PC-9 (cell line): ENCODE measurements at regions not wholly inside any gene's neighbourhood (a gene's known extent, or its start where the extent isn't known, plus 50 kb on each side); places are given as distances from the start of the nearest gene placed in this dataset.
A peak's percentile ranks its signal among the peaks of the same experiment; 100 is the strongest.

Experiments used
- BruUV-seq: library from RNA; stranded (reverse); fragments of 400-500 nt; replicated peaks from 2 replicates; lab custom pipeline; 2021; lab: Mats Ljungman, UMichigan
- CTCF ChIA-PET: fragments of 300-600 bp; sonication (Branson Sonifier 250); formaldehyde crosslinking; loops from one replicate; lab custom pipeline; 2022; ENCODE audit warnings: antibody characterized with exemption; lab: Charles Lee
- POLR2A ChIA-PET: fragments of 300-600 bp; sonication (Branson Sonifier 250); formaldehyde crosslinking; loops from one replicate; lab custom pipeline; 2022; ENCODE audit warnings: antibody characterized with exemption; ENCODE audit not compliant: unreplicated experiment; lab: Charles Lee
- DNase-seq, 2 experiments: peaks; one replicate each; pipeline versions ENCODE4 v3.0.0 to v3.0.0-alpha.2; 2015 to 2022; ENCODE audit warnings: mixed read lengths in 1 of 2
- H2AFZ ChIP-seq: fragments of 200-600 bp; sonication (generic); 2 replicates; pipeline ENCODE4 v1.8.1; 2017; ENCODE audit warnings: antibody characterized with exemption
- H3F3A ChIP-seq: fragments of 200-600 bp; sonication (generic); 2 replicates; pipeline ENCODE4 v1.8.1; 2017; ENCODE audit warnings: antibody characterized with exemption, mild to moderate bottlenecking, low read depth; ENCODE audit not compliant: insufficient read depth
- H3K27ac ChIP-seq: fragments of 200-600 bp; sonication (generic); 2 replicates; pipeline ENCODE4 v1.6.1; 2016; ENCODE audit warnings: mixed run types
- H3K27me3 ChIP-seq: fragments of 200-600 bp; sonication (generic); 2 replicates; pipeline ENCODE4 v1.6.1; 2016; ENCODE audit warnings: low read depth, mixed run types; ENCODE audit not compliant: insufficient read depth
- H3K36me3 ChIP-seq: fragments of 200-600 bp; sonication (generic); 2 replicates; pipeline ENCODE4 v1.6.1; 2016; ENCODE audit warnings: low read depth, mixed run types
- H3K4me1 ChIP-seq: fragments of 200-600 bp; sonication (generic); replicated peaks from 2 replicates; pipeline ENCODE4 v1.6.1; 2016; ENCODE audit warnings: mixed run types; ENCODE audit not compliant: insufficient read depth
- H3K4me2 ChIP-seq: fragments of 200-600 bp; sonication (generic); 2 replicates; pipeline ENCODE4 v1.6.1; 2017; ENCODE audit warnings: mixed run types
- H3K4me3 ChIP-seq: fragments of 200-600 bp; sonication (generic); 2 replicates; pipeline ENCODE4 v1.6.1; 2016; ENCODE audit warnings: mixed run types
- H3K79me2 ChIP-seq: fragments of 200-600 bp; sonication (generic); 2 replicates; pipeline ENCODE4 v1.6.1; 2017; ENCODE audit warnings: low read depth, mixed run types
- H3K9me2 ChIP-seq: fragments of 200-600 bp; sonication (generic); 2 replicates; pipeline ENCODE4 v1.8.1; 2017; ENCODE audit warnings: mild to moderate bottlenecking; ENCODE audit not compliant: insufficient read depth
- H3K9me3 ChIP-seq: fragments of 200-600 bp; sonication (generic); 2 replicates; pipeline ENCODE4 v1.8.1; 2016; ENCODE audit warnings: low read depth; ENCODE audit not compliant: insufficient read depth
- H4K20me1 ChIP-seq: fragments of 200-600 bp; sonication (generic); 2 replicates; pipeline ENCODE4 v1.8.1; 2017; ENCODE audit not compliant: insufficient read depth
- EZH2 ChIP-seq: fragments of 200-600 bp; sonication (generic); IDR thresholded peaks from 2 replicates; pipeline ENCODE4 v1.8.0; 2017; ENCODE audit warnings: antibody characterized with exemption, low read depth
- intact Hi-C: fragments of 100-400 bp; cut with micrococcal nuclease; formaldehyde crosslinking; loops from one replicate; pipeline ENCODE4 v1.10.0; 2022; ENCODE audit not compliant: unreplicated experiment
- TF ChIP-seq, protein P1 (sequence below): fragments of 200-600 bp; sonication (generic); conservative IDR thresholded peaks from 2 replicates; pipeline ENCODE4 v1.6.1; 2017; ENCODE audit warnings: mixed run types, antibody characterized with exemption, mild to moderate bottlenecking, moderate library complexity

DNA sequence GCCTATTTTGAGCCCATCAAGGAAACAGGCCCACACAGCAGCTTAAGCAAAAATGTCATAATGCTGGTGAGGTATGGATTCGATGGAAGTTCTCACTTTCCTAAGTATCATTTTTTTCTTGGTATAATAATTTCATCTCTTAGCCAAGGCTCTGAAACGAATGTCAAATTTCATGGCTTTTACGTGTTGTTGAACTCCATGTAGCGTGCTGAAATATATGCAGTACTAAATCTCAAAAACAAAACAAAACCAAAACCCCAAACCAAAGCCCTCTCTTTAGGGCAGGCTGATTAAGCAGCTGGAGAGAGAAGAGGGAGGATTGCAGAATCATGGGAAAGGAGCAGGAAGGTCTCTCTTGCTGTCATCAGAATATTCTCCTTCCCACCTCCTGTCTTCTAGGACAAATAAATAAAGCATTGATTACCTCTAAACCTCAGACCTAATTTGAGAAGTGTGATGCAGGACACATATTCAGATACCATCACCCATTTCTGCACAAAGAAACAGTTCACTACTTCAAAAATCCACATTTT, 58.3 kb downstream of the TMEM174 start:
- POLR2A ChIA-PET: no interaction called here
- TF ChIP-seq, protein P1, sequence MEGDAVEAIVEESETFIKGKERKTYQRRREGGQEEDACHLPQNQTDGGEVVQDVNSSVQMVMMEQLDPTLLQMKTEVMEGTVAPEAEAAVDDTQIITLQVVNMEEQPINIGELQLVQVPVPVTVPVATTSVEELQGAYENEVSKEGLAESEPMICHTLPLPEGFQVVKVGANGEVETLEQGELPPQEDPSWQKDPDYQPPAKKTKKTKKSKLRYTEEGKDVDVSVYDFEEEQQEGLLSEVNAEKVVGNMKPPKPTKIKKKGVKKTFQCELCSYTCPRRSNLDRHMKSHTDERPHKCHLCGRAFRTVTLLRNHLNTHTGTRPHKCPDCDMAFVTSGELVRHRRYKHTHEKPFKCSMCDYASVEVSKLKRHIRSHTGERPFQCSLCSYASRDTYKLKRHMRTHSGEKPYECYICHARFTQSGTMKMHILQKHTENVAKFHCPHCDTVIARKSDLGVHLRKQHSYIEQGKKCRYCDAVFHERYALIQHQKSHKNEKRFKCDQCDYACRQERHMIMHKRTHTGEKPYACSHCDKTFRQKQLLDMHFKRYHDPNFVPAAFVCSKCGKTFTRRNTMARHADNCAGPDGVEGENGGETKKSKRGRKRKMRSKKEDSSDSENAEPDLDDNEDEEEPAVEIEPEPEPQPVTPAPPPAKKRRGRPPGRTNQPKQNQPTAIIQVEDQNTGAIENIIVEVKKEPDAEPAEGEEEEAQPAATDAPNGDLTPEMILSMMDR: no peak
- no peak for TF ChIP-seq EZH2
- CTCF ChIA-PET: no interaction called here

DNA sequence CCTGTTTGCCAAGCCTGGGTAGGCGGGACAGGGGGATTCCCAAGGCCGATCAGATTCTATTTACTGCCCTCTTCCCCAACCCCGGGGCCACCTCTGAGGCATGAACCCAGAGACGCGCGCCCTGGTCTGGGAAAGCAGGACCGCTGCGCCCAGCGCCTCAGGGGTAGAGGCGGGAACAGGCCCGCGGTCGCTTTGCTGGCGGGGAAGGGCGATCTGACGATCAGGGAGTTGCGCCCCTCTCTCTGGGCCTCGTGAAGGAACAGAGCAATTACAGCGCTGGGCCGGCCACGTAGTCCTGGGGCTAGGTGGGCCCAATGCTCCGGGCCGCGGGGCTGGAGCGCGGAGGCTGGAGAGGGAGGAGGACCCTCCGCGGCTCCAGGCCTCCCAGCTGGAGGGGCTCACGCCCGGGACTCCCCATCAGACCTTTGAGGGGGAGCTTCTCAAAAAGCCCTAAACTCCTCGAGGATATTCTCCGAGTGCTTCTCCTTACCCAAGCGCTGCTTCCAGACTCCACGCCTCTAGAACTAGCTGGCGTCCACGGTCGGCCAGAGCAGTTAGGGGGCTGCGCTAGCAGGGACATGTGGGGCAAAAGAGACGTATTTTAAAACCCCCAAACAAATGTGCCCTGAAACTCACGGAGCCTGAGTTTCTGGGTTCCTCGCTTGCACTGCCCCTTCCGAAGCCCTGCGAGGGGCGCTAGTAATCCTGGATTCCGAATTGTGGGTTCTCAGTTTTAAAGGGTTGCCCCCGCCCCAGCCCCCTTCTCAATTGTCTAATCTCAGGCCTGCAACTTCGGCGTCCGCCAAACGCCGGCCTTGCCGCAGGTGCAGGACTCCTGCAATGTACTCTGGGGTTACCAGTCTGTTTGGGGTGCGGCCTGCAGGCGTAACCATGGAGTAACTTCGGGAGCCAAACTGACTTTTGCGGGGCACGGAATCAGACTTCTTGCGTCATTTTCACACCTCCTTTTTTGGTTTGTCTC, 57.6 kb downstream of the TMEM174 start:
- no TSS peak for BruUV-seq
- ChIA-PET CTCF (no interaction called here), POLR2A (interaction anchor here (0.6 kb wide), 1 partner anchor 911 kb away, joined by 4 read pairs; the partner anchor contains the start of genes MRPS27 and PTCD2)
- no peaks in the 10 kb centered on the region for H3K9me2 ChIP-seq
- peaks cover 8% of the 10 kb centered on the region; the same call in 1 of the 2 replicates for H3F3A ChIP-seq
- H3K4me3 ChIP-seq: no peak overlapping the region
- H3K79me2 ChIP-seq: no peaks in the 10 kb centered on the region
- TF ChIP-seq, protein P1: no peak
- no peak for TF ChIP-seq EZH2
- no peak overlapping the region for H3K27ac ChIP-seq
- H4K20me1 ChIP-seq: no peaks in the 10 kb centered on the region
- intact Hi-C loops: no loop called here
- H2AFZ ChIP-seq: no peak overlapping the region
- H3K4me1 ChIP-seq: peaks cover 15% of the 10 kb centered on the region
- H3K36me3 ChIP-seq: no peaks in the 10 kb centered on the region
- DNase-seq: no peak
- no peaks in the 10 kb centered on the region for H3K27me3 ChIP-seq
- H3K9me3 ChIP-seq: no peaks in the 10 kb centered on the region
- H3K4me2 ChIP-seq: no peak overlapping the region

More for the DNA sequence above, 58.3 kb downstream of the TMEM174 start:
- BruUV-seq: no TSS peak
- Histone ChIP-seq H3K4me3 (no peak overlapping the region), H2AFZ (no peak overlapping the region), H4K20me1 (no peaks in the 10 kb centered on the region), H3K36me3 (no peaks in the 10 kb centered on the region), H3F3A (peaks cover 8% of the 10 kb centered on the region; the same call in 1 of the 2 replicates), H3K27ac (no peak overlapping the region), H3K4me1 (peaks cover 15% of the 10 kb centered on the region), H3K4me2 (no peak overlapping the region), H3K27me3 (no peaks in the 10 kb centered on the region), H3K79me2 (no peaks in the 10 kb centered on the region), H3K9me2 (no peaks in the 10 kb centered on the region), H3K9me3 (no peaks in the 10 kb centered on the region)
- intact Hi-C loops: no loop called here
- no peak for DNase-seq

DNA sequence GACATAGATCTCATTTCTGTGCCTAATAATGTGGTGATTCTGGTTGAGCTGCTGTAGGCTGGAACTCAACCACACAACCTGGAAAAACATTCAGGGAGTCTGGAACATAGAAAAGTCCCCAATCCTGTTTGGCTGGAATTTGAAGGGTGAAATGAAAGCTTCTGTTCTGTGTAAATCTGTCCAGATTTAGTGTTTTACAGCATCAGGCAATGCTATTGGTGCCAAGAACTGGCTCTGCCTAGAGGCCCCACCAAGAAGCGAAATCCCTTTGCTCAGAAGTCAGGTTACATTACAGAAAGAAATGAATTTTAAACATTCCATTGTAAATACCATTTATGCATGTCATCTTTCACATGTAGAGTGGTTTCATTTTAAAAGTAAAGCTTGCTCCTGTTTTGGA, 56.3 kb downstream of the TMEM174 start:
- Histone ChIP-seq H3K4me3 (no peak overlapping the region), H3F3A (peaks cover 8% of the 10 kb centered on the region; the same call in 1 of the 2 replicates), H3K9me2 (no peaks in the 10 kb centered on the region), H3K4me2 (peak overlapping the region; percentile 41), H4K20me1 (no peaks in the 10 kb centered on the region), H3K27me3 (no peaks in the 10 kb centered on the region), H3K9me3 (no peaks in the 10 kb centered on the region), H3K79me2 (no peaks in the 10 kb centered on the region), H3K27ac (0 out of 2 replicates have a peak overlapping the region, but pooled peaks have one; percentile 4), H3K4me1 (peaks cover 15% of the 10 kb centered on the region), H2AFZ (no peak overlapping the region), H3K36me3 (no peaks in the 10 kb centered on the region)
- ChIA-PET POLR2A (interaction anchor here (0.5 to 0.7 kb wide), 5 partner anchors 10 to 312 kb away, joined by 3 to 16 read pairs (median 3); no protein-coding TSS in a partner anchor), CTCF (interaction anchor here (0.6 kb wide), 4 partner anchors 78 to 307 kb away, joined by 5 to 8 read pairs (median 7); no protein-coding TSS in a partner anchor)
- peak; percentile 41 to 77 for DNase-seq
- intact Hi-C loops: loop anchor here (2.0 kb wide), 1 partner anchor 52 kb away; no protein-coding TSS in a partner anchor
- BruUV-seq: no TSS peak
- TF ChIP-seq EZH2: no peak
- TF ChIP-seq, protein P1: no peak
